ENCODE measurements at regions not wholly inside any gene's neighbourhood (a gene's known extent, or its start where the extent isn't known, plus 50 kb on each side); places are given as distances from the start of the nearest gene placed in this dataset.

DNA sequence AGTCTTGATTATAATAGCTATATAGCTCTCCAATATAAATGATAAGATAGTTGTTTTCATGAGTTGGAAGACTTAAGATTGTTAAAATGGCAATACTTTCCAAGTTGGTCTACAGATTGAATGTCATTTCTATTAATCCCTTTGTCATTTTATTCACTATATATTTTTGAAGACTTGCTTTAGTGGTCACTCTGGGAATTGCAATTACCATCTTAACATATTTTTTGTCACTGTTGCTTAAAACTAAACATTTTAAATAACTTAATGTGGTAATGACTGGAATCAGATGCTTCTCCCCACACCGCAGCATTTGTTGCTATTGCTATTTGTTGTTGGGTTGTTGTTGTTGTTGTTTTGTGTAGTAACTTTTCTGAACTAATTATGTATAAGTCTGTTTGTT lies 1592.9 kb downstream of the MRPL39 start:
- no TSS peak for BruUV-seq (replicated peaks)
- Histone ChIP-seq H3K79me1 (ENCODE audit: low read depth in 1 of 2, low read length in 2 of 2) (no peaks in the 10 kb centered on the region), H3K9ac (ENCODE audit: low read depth, low read length) (no peak overlapping the region), H3K9me1 (ENCODE audit: insufficient read depth, low read length) (no peaks in the 10 kb centered on the region), H2BK120ac (ENCODE audit: low read depth, low read length) (no peak overlapping the region), H4K5ac (ENCODE audit: low read depth, low read length) (no peak overlapping the region), H3K4me3 (ENCODE audit: insufficient read depth, low read depth, low read length) (no peak overlapping the region), H4K20me1 (ENCODE audit: insufficient read depth, low read length) (no peaks in the 10 kb centered on the region), H2BK15ac (ENCODE audit: low read depth, low read length) (no peak overlapping the region), H2AK9ac (replicated peaks; ENCODE audit: low read depth, low read length, poor library complexity) (no peak overlapping the region), H2BK20ac (ENCODE audit: low read depth, low read length) (peak overlapping the region; percentile 45; the same call in 1 of the 2 replicates), H3K27ac (ENCODE audit: insufficient read depth, low read length) (no peak overlapping the region), H3K18ac (ENCODE audit: low read depth, low read length) (peak overlapping the region; percentile 78; the same call in 1 of the 2 replicates), H3K14ac (replicated peaks; ENCODE audit: low read depth, low read length) (no peak overlapping the region), H2AK5ac (ENCODE audit: low read depth, low read length) (no peak overlapping the region), H3K9me3 (ENCODE audit: control insufficient read depth, insufficient read depth, low read length) (no peaks in the 10 kb centered on the region), H3K4ac (ENCODE audit: low read depth, low read length) (no peak overlapping the region), H2BK5ac (ENCODE audit: low read depth, low read length, poor library complexity, severe bottlenecking) (peak overlapping the region; percentile 45), H3K56ac (ENCODE audit: extremely low read depth, insufficient read depth, low read length) (no peak overlapping the region), H3K36me3 (ENCODE audit: control insufficient read depth, insufficient read depth, low read length) (no peaks in the 10 kb centered on the region), H4K8ac (ENCODE audit: low read depth in 2 of 2, low read length in 2 of 2) (no peak overlapping the region), H2AFZ (replicated peaks; ENCODE audit: low read length, poor library complexity) (no peak overlapping the region), H4K91ac (ENCODE audit: insufficient read depth, low read depth, low read length) (no peak overlapping the region), H3K23ac (ENCODE audit: low read depth, low read length) (no peak overlapping the region), H3K4me1 (ENCODE audit: control insufficient read depth, insufficient read depth, low read length) (no peaks in the 10 kb centered on the region), H3K4me2 (ENCODE audit: low read depth, low read length) (no peak overlapping the region), H3K27me3 (ENCODE audit: control insufficient read depth, insufficient read depth, low read length) (no peaks in the 10 kb centered on the region)
- dilution Hi-C loops (cut with HindIII; ENCODE audit: low sequenced_read_pairs, unreplicated experiment) (no loop called here), intact Hi-C loops (cut with micrococcal nuclease) (no loop called here), in situ Hi-C loops (cut with MboI; ENCODE audit: low sequenced_read_pairs) (no loop called here)
- ChIA-PET POLR2A (ENCODE audit: unreplicated experiment) (no interaction called here), CTCF (interaction anchor here (0.6 to 1.0 kb wide), 3 partner anchors 9 to 657 kb away, joined by 3 to 4 read pairs (median 3); no protein-coding TSS in a partner anchor)
- ATAC-seq (ENCODE audit: low read depth): no peak
- no CpG with 5 or more reads among the region's 1 CpG for WGBS, 2 experiments (ENCODE audit: extremely low coverage in 2 of 2, insufficient read length in 1 of 2)
- no peak for DNase-seq
- TF ChIP-seq, protein P1, sequence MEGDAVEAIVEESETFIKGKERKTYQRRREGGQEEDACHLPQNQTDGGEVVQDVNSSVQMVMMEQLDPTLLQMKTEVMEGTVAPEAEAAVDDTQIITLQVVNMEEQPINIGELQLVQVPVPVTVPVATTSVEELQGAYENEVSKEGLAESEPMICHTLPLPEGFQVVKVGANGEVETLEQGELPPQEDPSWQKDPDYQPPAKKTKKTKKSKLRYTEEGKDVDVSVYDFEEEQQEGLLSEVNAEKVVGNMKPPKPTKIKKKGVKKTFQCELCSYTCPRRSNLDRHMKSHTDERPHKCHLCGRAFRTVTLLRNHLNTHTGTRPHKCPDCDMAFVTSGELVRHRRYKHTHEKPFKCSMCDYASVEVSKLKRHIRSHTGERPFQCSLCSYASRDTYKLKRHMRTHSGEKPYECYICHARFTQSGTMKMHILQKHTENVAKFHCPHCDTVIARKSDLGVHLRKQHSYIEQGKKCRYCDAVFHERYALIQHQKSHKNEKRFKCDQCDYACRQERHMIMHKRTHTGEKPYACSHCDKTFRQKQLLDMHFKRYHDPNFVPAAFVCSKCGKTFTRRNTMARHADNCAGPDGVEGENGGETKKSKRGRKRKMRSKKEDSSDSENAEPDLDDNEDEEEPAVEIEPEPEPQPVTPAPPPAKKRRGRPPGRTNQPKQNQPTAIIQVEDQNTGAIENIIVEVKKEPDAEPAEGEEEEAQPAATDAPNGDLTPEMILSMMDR (conservative IDR thresholded peaks at IDR 0.05; ENCODE audit: low read depth, low read length): 0 out of 2 replicates have a peak, but pooled peaks have one; percentile 7
- TF ChIP-seq CHD1 (IDR thresholded peaks at IDR 0.05; ENCODE audit: low read depth, low read length): no peak
- no peak for TF ChIP-seq BHLHE40 (IDR thresholded peaks at IDR 0.05; ENCODE audit: low read depth, low read length)
- no peak for TF ChIP-seq RAD21 (IDR thresholded peaks at IDR 0.05; ENCODE audit: low read length)

All from IMR-90 (cell line).